GM18858 (cell line): ENCODE measurements at regions not wholly inside any gene's neighbourhood (a gene's known extent, or its start where the extent isn't known, plus 50 kb on each side); places are given as distances from the start of the nearest gene placed in this dataset.

ENCODE experiments used
- ATAC-seq: cut with Tn5 transposase; IDR thresholded peaks from one replicate; pipeline ENCODE4 v1.9.1; 2021; ENCODE audit not compliant: unreplicated experiment

DNA sequence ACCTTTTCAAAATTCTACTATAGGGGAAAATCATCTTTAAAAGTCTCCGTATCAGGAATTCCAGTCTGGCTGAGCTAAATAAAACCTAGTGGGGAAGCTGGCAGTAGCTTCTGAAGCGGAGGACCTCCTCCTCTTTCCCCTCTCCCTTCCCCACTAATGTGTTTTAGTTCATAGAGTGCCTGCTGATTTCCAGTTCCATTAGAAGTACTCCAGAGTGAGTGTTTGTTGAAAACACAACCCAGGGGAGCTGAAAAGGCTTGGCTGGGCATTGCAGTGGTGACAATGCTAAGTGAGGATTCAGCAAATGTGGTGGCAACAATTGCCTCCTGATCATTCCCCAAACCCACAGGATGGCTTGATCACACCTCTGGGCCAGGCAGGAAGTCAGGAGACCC lies 144.2 kb upstream of the FRMD6 start:
- no peak for ATAC-seq

DNA sequence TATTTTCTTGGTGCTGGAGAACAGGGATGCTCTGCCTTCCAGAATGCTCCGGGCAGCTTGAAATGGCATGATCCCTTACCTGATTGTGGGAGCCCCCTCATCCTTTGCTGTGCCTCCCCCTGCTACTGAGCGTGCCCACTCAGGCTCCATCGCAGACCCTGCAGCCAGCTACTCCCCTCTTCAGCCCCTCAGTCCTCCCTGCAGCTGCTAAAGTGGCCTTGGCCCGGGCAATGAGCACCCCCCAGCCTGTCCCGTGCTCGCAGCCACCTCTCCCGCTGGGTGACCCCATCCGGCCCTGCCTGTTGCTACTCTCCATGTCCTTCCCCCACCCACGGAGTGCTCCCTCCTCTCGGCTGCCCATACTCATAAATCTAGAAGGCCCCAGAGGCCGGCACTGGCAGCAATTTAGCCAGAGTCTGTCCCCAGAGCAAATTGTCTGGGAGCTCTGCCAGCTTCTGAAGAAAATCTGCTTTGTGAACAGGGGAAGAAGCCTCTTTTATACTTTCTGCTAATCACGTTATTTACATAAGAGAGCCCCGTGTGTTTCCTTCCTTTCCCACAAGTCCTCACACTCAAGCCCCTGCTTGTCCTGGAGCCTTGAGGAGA lies 143.7 kb upstream of the FRMD6 start:
- no peak for ATAC-seq

DNA sequence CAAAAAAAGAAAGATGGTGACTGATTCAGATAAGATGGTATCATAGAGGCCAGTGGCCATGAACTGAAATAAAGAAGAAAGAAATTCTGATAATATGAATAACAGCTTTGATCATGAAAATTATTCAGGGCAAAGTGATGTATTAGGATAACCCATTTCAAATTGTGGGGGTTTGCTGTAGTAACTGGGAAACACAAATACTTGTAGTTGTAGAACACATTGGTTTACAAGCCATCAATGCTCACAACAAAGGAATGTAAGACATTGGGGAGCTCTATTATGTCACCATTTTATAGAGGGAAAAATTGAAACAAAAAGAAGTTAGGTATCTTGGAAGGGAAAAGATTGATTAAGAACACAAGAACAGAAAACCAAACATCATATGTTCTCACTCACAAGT lies 140.4 kb upstream of the FRMD6 start:
- no peak for ATAC-seq

DNA sequence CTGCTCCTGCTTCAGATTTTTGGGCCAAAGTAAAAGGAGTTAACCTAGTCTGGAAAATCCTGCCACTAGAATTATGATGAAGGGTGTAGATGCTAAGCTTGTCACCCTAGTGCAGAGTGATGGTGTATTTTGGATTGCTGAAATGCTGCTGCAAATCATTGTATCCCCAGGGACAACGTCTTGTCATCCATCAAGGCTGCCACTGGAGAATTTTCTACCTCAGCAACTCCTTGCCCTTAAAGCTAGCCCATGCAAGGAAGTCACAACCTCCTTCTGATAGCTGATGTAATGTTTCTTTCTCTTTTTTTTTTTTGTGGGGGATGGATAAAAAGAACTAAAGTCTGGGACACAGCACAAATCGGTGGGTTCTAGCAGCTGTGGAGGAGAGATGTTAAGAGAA lies 139.4 kb upstream of the FRMD6 start:
- no peak for ATAC-seq

GRCh38 chr14:51513281-51513680 lies 138.4 kb upstream of the FRMD6 start:
- no peak for ATAC-seq

GRCh38 chr14:51513933-51514332 lies 137.8 kb upstream of the FRMD6 start:
- ATAC-seq: no peak

DNA sequence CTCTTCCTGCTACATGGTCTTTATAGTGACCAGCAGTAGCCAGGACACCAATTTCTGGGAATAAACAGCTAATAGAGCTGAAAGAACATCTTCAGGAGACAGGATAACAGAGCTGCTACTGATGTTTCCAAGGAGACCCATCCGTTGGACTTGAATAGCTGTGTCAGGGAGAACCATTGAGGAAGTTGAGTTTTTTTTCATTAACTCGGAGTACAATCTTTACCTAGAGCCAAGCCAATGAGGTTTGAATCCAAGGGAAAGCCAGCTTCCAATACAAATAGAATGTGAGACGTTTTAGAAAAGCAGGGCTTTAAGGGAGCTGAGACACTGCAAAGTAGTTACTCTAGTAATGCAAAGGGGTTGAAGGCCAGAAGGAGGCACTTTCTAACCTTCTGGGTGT lies 136.1 kb upstream of the FRMD6 start:
- ATAC-seq: no peak

- ATAC-seq: no peak
Observed at GRCh38 chr14:51516706-51517395, 134.9 kb upstream of the FRMD6 start.

DNA sequence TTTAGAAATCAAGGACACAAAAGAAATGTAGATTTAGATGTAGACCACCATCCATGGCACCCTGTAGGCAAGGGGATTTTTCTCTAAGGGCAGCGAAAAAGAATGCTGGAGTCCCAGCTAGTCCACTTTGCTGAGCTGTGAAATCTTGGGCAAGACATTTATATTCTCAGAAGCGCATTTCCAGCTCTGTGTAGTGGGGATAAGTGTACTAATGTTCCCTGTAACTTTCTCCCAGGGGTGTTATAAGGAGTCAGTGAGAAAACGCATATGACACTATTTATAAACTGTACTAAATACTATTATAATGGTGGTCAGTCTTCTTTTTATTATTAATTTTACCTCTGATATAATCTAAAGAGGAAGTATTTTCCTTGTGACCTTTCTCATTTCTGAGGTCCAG lies 133.4 kb upstream of the FRMD6 start:
- no peak for ATAC-seq

DNA sequence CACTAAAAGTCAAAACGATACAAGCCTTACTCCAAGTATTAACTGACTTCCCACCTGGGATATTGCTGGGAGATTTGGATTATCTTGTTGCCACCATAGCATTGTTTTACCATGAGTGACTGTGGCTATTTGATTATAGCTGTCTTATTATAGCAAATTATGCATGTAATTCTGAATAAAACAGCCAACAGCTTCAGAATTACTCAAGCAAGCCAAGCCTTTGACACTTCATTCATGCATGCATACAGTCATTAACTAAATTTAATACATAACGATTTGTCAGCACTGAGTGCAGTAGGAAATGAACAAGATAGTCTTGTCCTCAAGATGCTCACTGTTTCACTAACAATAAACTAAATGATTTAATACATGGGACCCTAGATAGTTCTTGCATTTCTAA lies 133.0 kb upstream of the FRMD6 start:
- ATAC-seq: no peak

GRCh38 chr14:51520087-51520486 lies 131.6 kb upstream of the FRMD6 start:
- no peak for ATAC-seq

- no peak for ATAC-seq
Observed at GRCh38 chr14:51521764-51522163, 129.9 kb upstream of the FRMD6 start.

- no peak for ATAC-seq
Observed at GRCh38 chr14:51523243-51523642, 128.5 kb upstream of the FRMD6 start.

DNA sequence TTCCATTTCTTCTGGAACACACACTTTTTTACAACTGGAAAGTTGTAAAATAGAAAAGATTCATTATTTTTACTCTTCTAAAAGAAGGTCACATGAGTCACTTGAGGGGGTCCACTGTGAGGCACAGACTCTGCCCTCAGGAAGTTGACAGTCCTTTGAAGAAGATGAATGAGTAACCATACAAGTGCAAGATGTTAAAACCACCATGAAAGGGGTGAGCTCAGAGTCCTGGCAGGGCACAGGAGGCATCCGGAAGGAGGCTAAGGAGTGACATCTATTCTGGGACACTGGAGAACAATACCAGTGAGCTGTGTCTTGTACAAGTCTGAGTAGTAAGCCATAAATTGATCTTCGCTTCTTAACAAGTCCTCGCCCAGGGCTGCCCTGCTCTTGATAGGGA lies 126.0 kb upstream of the FRMD6 start:
- no peak for ATAC-seq

DNA sequence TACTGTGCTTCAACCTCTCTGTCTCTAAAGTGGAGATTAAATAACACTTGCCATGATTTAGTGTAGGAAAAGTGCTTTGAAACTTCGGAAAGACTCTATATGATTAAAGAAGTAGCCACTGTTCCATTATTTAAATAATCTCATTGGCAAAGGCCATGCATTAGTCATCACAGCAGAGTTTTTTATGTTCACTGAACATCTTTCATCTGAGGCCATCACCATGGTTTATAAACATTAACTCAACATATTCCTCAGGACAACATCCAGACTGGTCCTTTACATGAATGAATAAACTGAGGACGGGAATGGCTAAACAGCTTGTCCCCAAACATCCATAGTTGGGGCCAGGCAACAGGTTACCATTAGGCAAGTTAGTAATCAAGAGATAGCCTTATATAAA lies 124.6 kb upstream of the FRMD6 start:
- no peak for ATAC-seq

GRCh38 chr14:51529736-51530135 lies 122.0 kb upstream of the FRMD6 start:
- ATAC-seq: no peak

DNA sequence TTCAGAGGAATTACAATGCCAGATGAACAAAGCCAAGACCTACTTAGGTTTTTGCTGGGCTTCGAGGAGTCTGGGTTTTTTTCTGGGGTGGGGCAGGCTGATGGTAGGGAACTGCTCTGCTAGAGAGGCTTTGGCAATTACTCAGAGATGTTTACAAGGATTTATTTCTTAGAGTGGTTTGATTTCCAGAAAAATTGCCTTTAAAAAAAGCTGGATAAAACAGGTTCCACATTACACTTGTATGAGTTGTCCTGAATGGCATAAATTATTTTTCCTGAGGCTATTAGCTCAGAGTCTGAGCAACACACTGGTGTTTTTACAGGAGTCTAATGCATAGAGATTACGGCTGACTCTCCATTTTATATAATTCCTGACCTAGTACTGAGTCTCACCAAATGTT lies 118.5 kb upstream of the FRMD6 start:
- no peak for ATAC-seq

- no peak for ATAC-seq
Observed at GRCh38 chr14:51533872-51534553, 117.7 kb upstream of the FRMD6 start.

DNA sequence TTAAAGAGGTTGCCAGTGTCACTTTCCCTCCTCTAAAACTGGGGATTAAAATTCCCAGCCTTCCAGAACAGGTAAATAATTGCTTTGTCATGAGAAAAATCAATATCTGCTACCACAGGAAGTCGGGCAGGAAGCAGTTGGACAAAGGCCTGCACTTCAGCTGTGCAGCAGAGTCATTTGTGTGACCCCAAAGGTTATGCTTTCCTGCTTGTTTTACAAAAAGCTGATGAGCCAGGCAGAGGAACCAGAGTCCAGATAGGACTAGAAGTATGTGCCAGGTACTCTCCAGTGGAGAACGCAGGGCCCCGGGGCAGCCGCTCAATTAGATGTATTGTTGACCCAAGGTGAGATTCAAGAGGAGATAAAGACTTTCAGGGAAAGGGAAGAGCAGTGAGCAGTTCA lies 117.1 kb upstream of the FRMD6 start:
- ATAC-seq: no peak

GRCh38 chr14:51535443-51536044 lies 116.2 kb upstream of the FRMD6 start:
- ATAC-seq: no peak

GRCh38 chr14:51538973-51539372 lies 112.7 kb upstream of the FRMD6 start:
- ATAC-seq: no peak

DNA sequence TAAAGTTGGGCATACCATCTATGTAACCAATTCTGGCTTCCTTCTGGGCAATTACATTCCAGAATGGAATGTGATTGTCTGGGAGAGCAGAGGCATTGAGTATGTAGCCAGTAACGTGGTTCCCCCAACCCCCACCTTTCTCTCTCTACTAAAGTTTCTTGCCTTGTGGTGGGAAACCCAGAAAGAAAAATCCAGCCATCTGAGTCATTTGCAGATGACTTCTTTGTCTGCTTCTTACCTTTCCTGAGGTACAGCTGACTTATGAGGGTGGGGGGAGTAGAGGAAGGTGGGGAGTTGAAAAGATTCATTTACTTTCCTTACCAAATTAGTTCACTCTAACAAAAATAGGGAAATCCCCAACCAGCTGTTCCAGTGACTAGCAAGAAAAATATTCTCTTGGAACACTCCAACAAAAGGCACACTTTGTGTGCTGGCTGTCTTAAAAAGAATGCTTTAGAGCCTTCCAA lies 112.1 kb upstream of the FRMD6 start:
- no peak for ATAC-seq
